Ovary (tissue), 7 donors: ENCODE measurements at regions not wholly inside any gene's neighbourhood (a gene's known extent, or its start where the extent isn't known, plus 50 kb on each side); places are given as distances from the start of the nearest gene placed in this dataset.
"Not testable (repeated sequence)": the region's sequence is repeated elsewhere in the genome, so short reads cannot be mapped to it uniquely, and the experiment has no call there.

ENCODE experiments used
- DNase-seq, 5 donors: peaks; one replicate each; pipeline ENCODE4 v3.0.0-alpha.2; 2019 to 2020
- H3K27ac ChIP-seq, 2 donors: fragments of 200-600 bp; one replicate each; pipeline versions ENCODE4 v1.5.1 to v1.8.0; 2019 to 2022
- H3K27me3 ChIP-seq: fragments of 200-600 bp; one replicate; pipeline ENCODE4 v1.8.0; 2022
- H3K36me3 ChIP-seq: fragments of 200-600 bp; sonication (generic); one replicate; pipeline ENCODE4 v1.5.1; 2019
- H3K4me1 ChIP-seq: one replicate; pipeline ENCODE4 v1.8.1; 2013; ENCODE audit warnings: mild to moderate bottlenecking, moderate library complexity; ENCODE audit not compliant: insufficient read depth
- H3K4me3 ChIP-seq: fragments of 200-600 bp; sonication (generic); one replicate; pipeline ENCODE4 v1.5.1; 2017
- H3K9me3 ChIP-seq, 2 donors: fragments of 200-600 bp in 1 of 2; sonication (generic) in 1 of 2; one replicate each; pipeline versions ENCODE4 v1.5.1 to v1.8.1; 2013 to 2019; ENCODE audit warnings: mild to moderate bottlenecking in 1 of 2, moderate library complexity in 1 of 2
- WGBS, 3 donors: extraction: QIAGEN DNeasy Blood & Tissue Kit in 1 of 3; methylation state at CpG; one replicate each; pipeline versions ENCODE4 v1.1.5 to v1.1.7; 2013 to 2017; 5-methylcytosine and 5-hydroxymethylcytosine counted together
- intact Hi-C, 4 donors: fragments of 100-400 bp; cut with DNase I; formaldehyde crosslinking; loops; one replicate each; pipeline versions ENCODE4 v1.11.0 to v1.15.1; 2022 to 2023
- donor health status: DM: no; HTN: no; CAD: no; lungs with moderate emphysema.
- donor health status: DM: no; HTN: no; CAD: no.
- donor health status: Bipolar disorder and iron deficiency.
- donor health status: DM: no; HTN: no; CAD: no.
- donor health status: DM: yes; HTN: yes; CAD: no.

- H3K36me3 ChIP-seq, DNase-seq, H3K4me3 ChIP-seq, H3K9me3 ChIP-seq, H3K27me3 ChIP-seq, H3K27ac ChIP-seq, intact Hi-C loops, H3K4me1 ChIP-seq: not testable (repeated sequence)
- 64 to 89% methylated on average over 12 to 18 of the region's 30 CpGs; no CpG with 5 or more reads in 1 of the 3 donors for WGBS, 3 donors
These were observed 133.3 kb downstream of the POTEG start for GRCh38 chr14:19300838-19301237.

GRCh38 chr14:19303844-19304243 lies 130.3 kb downstream of the POTEG start:
- H3K36me3 ChIP-seq, H3K27ac ChIP-seq, H3K9me3 ChIP-seq, intact Hi-C loops, H3K4me3 ChIP-seq, H3K27me3 ChIP-seq, H3K4me1 ChIP-seq, DNase-seq: not testable (repeated sequence)
- WGBS, 3 donors, result 73% methylated on average over 2 of the region's 4 CpGs; no CpG with 5 or more reads in 2 of the 3 donors

GRCh38 chr14:19304442-19304841 lies 129.7 kb downstream of the POTEG start:
- WGBS, 3 donors, result no CpG with 5 or more reads among the region's 1 CpG
- intact Hi-C loops, H3K4me3 ChIP-seq, H3K27ac ChIP-seq, DNase-seq, H3K9me3 ChIP-seq, H3K36me3 ChIP-seq, H3K27me3 ChIP-seq, H3K4me1 ChIP-seq: not testable (repeated sequence)

GRCh38 chr14:19304918-19305317 lies 129.2 kb downstream of the POTEG start:
- intact Hi-C loops, H3K4me1 ChIP-seq, H3K27me3 ChIP-seq, H3K4me3 ChIP-seq, H3K9me3 ChIP-seq, H3K27ac ChIP-seq, H3K36me3 ChIP-seq, DNase-seq: not testable (repeated sequence)
- WGBS, 3 donors, result 50% methylated on average over 1 of the region's 2 CpGs; no CpG with 5 or more reads in 2 of the 3 donors

DNA sequence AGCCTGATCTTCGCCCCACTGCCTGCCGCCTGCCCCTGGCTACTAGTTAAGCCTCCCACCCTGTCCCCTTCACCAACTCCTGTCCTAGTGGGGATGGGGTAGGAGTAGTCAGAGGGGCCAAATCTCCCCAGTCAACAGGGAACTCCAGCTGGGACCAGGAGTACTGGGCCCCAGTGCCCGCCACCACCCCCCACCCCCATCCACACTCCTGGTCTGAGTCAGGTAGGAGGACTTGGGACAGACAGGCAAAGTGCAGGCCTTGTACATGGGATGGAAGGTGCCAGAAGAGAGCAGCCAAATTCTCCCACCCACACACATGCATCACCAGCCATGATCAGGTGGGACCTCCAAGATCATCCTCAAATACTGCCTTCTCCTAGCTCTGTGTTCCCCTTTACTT lies 128.4 kb downstream of the POTEG start:
- H3K4me3 ChIP-seq, H3K36me3 ChIP-seq, H3K27ac ChIP-seq, DNase-seq, H3K4me1 ChIP-seq, intact Hi-C loops, H3K27me3 ChIP-seq, H3K9me3 ChIP-seq: not testable (repeated sequence)
- 75% methylated on average over 1 of the region's 3 CpGs; no CpG with 5 or more reads in 2 of the 3 donors for WGBS, 3 donors

- H3K9me3 ChIP-seq, H3K36me3 ChIP-seq, H3K27ac ChIP-seq, DNase-seq, H3K27me3 ChIP-seq, intact Hi-C loops, H3K4me3 ChIP-seq, H3K4me1 ChIP-seq: not testable (repeated sequence)
- no CpG with 5 or more reads among the region's 5 CpGs for WGBS, 3 donors
These were observed 127.7 kb downstream of the POTEG start for GRCh38 chr14:19306405-19306804.

GRCh38 chr14:19311023-19311422 lies 123.1 kb downstream of the POTEG start:
- intact Hi-C loops, H3K9me3 ChIP-seq, H3K4me3 ChIP-seq, H3K4me1 ChIP-seq, H3K36me3 ChIP-seq, DNase-seq, H3K27ac ChIP-seq, H3K27me3 ChIP-seq: not testable (repeated sequence)
- WGBS, 3 donors, result 39% methylated on average over 1 of the region's 1 CpG; no CpG with 5 or more reads in 2 of the 3 donors

- H3K36me3 ChIP-seq, DNase-seq, H3K4me3 ChIP-seq, H3K4me1 ChIP-seq, intact Hi-C loops, H3K9me3 ChIP-seq, H3K27me3 ChIP-seq, H3K27ac ChIP-seq: not testable (repeated sequence)
- WGBS, 3 donors, result no CpG with 5 or more reads among the region's 3 CpGs
These were observed 103.5 kb downstream of the POTEG start for GRCh38 chr14:19330678-19331077.

- H3K4me3 ChIP-seq, H3K27ac ChIP-seq, H3K4me1 ChIP-seq, intact Hi-C loops, H3K27me3 ChIP-seq, DNase-seq, H3K9me3 ChIP-seq, H3K36me3 ChIP-seq: not testable (repeated sequence)
- WGBS, 3 donors, result 62% methylated on average over 6 of the region's 49 CpGs; no CpG with 5 or more reads in 2 of the 3 donors
These were observed 96.7 kb downstream of the POTEG start for GRCh38 chr14:19337232-19338059.

- H3K4me3 ChIP-seq, H3K27ac ChIP-seq, intact Hi-C loops, H3K27me3 ChIP-seq, H3K4me1 ChIP-seq, H3K36me3 ChIP-seq, DNase-seq, H3K9me3 ChIP-seq: not testable (repeated sequence)
- WGBS, 3 donors, result no CpG with 5 or more reads among the region's 11 CpGs
These were observed 96.1 kb downstream of the POTEG start for GRCh38 chr14:19338060-19338372.

- 70 to 75% (median 74%) methylated on average over 9 of the region's 9 CpGs for WGBS, 3 donors
- H3K4me3 ChIP-seq, H3K9me3 ChIP-seq, H3K27me3 ChIP-seq, DNase-seq, H3K27ac ChIP-seq, H3K4me1 ChIP-seq, intact Hi-C loops, H3K36me3 ChIP-seq: not testable (repeated sequence)
These were observed 93.2 kb downstream of the POTEG start for GRCh38 chr14:19340976-19341375.

DNA sequence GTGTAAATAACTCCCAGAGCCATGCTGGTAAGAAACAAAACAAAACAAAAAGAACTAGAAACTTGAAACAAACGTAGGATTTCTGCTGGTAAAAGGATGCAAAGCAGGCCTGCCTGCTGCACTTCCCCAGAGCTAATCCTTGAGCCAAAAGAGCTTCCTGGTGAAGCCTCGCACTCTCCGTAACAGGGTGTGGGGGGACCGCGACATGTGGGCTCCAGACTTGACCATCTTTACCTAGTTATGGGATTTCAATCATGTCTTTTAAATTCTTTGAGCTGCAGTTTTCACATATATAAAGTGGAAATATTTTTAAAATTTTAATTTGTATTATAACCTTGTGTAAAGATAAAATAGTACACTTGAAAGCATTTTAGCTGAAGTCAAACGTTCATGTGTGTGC lies 92.5 kb downstream of the POTEG start:
- H3K36me3 ChIP-seq, H3K4me3 ChIP-seq, H3K9me3 ChIP-seq, DNase-seq, H3K27me3 ChIP-seq, intact Hi-C loops, H3K4me1 ChIP-seq, H3K27ac ChIP-seq: not testable (repeated sequence)
- WGBS, 3 donors, result 78 to 89% (median 88%) methylated on average over 4 of the region's 6 CpGs
